HG03025 (cell line): ENCODE measurements at regions not wholly inside any gene's neighbourhood (a gene's known extent, or its start where the extent isn't known, plus 50 kb on each side); places are given as distances from the start of the nearest gene placed in this dataset.

Experiments
- ATAC-seq: cut with Tn5 transposase; IDR thresholded peaks from one replicate; pipeline ENCODE4 v1.9.1; 2021; ENCODE audit warnings: mild to moderate bottlenecking, moderate library complexity; ENCODE audit not compliant: unreplicated experiment, low FRiP score

DNA sequence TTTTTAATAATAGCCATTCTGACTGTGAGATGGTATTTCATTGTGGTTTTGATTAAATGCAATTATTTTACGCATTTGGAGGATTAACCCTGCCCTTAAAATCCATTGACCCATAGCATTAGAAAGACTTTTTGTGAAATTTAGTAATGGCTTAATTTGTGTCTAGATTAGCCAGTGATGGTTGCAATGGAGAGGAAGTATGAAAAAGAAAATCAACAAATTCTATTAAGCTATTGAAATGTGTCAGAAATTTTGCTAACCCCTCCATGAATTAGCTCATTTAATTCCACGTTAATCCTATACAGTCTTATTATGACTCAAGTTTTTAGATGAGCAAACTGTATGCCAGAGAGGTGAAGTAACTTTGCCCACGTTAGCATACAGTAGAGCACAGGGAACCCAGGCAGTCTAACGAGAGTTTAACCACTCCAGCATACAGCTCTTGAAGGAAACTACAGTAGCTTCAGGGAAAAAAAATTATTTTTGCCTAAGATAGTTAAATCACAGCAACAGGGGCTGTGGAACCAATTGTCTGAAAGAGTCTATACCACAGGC lies 158.2 kb upstream of the PPP2R2B start:
- no peak for ATAC-seq

DNA sequence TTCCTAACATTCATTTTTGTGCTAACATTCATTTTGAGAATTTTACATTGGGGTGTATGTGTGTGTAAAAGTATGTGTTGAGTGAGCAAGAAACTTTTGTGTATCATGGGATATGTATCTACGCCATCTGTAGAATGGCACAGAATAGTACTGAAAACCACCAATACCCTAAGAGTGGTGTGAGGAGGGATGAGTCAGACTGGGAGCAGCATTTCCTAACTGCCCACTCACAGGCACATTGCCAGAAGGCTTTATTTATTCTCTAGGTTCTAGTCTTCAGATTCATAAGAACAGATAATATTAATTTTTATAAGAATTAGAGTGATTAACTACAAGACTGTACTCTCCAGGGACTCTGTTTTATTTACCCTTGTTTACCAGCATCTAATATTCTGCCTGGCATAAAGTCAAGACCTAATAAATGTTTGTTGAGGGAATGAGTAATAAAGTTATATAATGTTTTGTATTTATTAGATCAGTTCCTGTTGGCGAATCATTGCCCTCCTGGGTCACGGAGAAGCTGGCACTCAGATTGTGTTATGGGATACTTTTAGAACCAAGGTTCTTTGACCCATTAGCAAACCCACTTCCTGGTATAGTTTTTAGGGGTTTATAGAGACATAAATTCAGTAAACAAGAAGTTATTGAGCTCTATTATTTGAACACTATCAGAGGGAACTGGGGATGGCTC lies 159.1 kb upstream of the PPP2R2B start:
- no peak for ATAC-seq

DNA sequence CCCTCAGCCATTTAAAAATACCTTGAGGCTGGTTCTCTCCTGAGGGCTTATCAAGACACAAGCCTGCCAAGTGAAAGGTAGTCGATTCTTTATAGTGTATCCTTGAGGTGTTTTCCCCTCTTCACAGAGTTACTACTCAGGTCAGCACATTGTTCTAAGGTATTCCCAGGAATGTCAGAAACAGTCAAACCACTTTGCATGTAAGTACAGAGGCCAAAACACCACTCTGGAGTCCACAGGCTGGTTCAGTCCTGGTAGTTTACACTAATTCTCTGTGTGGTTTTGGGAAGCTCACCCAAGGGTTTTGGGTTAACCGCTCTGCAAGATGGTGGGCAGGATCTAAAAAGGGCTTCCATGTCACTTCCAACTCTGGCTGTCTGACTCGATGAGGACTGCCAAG lies 162.3 kb upstream of the PPP2R2B start:
- ATAC-seq, result no peak

DNA sequence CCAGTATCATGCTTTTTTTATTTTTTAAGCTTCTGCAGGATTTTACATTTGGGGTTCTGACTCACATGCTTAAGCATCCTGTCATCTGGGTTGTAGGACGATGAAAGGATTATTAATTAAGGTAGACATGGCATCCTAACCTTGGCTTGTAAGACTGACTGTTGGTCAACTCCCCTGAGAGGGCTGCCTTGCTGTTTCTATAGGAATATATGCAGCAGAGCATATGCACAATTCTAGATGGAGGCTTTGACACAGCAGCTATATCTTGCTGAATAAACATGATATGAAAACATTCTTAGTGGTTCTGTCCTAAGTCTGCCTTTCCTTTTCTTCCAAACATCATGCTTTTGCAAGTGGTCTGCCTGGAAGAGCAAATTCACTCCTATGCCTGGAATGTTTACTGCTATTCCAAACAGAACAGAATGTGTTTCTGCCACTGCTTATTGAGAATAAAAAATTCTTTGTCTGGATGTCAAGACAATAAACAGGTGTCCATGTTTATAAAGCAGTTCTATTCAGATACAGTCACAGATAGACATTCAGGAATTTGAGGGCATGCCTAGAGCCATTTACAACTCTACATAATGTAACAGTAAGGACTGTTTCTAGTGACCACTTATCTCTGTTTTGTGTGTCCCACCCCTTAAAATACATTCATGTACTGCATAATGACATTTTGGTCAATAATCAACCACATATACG lies 166.2 kb upstream of the PPP2R2B start:
- ATAC-seq, result no peak

DNA sequence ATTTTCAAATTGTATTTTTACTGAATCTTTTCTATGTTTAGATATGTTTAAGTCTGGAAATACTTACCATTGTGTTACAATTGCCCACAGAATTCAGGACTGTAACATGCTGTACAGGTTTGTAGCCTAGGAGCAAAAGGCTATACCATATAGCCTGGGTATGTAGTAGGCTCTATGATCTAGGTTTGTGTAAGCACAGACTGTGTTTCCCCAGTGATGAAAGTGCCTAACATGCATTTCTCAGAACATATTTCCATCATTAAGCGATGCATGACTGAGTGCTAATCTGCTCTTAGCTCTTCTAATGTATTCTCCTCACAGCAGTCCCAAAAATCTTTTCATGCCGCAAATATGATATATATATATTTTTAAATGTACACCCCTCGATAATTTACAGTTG lies 166.7 kb upstream of the PPP2R2B start:
- no peak for ATAC-seq

DNA sequence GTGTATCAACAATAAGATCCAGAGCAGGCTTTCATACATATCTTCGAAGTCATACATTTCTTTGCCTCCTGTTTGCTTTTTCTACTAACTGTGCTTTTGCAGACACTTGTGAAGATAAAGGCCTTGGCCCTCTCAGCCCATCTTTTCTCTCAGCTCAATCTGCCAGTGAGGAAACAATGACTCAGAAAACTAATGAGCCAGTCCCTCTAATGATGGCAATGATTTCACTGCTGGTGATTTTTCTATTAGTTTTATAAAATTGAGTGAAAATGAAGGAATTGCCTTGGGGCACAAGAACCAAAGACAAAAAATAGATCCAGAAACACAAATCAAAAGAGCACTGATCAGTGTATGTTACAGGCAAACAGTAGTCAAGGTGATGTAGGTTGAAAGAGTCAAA lies 167.7 kb upstream of the PPP2R2B start:
- no peak for ATAC-seq

DNA sequence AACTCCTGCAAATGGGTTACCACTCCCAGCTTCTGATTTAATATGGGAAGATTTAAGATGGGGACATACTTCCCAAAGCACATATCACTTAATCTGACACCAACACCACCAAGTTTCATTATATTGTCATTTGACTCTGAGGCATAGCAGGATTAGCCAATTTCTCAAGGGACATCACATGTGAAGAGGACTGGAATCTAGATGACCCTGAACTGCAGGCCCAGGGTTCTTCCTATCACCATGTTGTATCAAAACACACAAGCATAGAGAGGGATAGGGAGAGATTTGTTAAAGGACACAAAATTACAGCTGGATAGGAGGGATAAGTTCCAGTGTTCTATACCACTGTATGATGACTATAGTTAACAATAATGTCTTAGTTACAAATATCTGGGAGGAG lies 168.3 kb upstream of the PPP2R2B start:
- ATAC-seq, result no peak

DNA sequence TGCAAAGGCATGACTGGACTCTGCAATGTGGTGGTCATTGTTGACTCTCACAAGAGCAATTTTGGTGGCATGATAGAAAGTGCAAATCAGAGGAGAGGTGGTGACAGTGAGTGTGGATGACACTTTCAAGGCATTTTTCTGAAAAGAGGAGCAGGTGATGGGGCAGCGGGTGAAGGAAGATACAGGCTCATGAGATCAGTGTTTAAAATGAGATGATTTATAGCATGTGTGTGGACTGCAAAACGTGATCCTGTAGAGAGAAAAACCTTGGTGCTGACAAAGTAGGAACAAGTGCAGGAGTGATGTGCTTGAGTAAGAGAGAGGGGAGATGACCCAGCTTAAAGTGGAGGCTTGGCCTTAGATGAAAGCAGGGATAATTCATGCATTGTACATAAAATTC lies 171.2 kb upstream of the PPP2R2B start:
- ATAC-seq, result no peak

DNA sequence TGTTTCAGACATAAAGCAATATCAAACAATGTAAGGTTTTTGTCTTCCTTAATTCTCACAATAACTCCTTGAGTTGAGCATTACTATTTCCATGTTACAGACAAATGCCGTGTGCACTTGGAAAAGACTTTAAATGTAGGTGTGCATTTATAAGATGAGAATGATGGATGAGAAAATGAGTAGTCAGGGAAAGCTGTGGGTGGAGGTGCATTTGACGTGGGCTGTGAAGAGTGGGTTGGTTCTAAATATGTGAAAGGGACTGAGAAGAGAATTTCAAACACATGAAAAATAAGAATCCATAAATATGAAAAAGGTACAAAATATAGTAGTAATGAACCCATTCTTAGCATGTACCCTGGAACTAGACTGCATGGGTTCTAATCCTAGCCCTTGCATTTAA lies 171.6 kb upstream of the PPP2R2B start:
- ATAC-seq, result no peak

DNA sequence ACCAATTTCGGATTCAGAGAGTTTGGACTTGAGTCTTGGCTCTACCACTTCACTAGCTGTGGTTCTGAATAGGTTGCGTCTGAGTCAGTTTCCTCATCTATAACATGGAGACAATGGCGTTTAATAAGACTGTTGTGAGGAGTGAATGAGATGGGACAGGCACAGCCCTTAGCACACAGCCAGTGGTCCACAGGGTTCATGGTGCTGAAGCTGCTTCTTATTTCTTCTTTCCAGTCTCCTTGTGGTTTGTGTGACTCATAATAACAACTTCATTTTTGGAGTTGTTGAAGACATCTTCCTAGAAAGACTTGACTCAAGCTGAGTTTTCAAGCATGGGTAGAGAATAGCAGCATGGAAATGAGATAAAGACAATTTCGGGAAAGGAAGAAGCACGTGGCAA lies 172.6 kb upstream of the PPP2R2B start:
- no peak for ATAC-seq

DNA sequence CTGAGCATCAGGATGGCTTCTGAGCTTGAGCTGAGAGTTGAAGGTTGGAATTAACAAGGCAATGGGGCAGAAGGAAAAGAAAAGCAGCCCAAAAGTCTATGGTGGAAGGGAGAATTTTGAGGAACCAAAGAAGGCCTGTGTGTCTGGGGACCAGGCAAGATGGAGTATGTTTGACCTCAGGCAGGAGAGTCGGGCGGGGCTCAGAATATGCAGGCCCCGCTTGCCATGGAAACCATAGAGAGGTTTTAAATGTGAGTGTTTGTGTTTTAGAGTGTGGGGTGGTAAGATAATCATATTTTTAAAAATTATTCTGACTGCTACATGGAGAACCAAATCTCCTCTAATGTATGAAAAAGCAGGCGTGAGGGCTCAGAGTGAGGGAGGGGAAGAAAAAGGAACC lies 174.0 kb upstream of the PPP2R2B start:
- no peak for ATAC-seq

DNA sequence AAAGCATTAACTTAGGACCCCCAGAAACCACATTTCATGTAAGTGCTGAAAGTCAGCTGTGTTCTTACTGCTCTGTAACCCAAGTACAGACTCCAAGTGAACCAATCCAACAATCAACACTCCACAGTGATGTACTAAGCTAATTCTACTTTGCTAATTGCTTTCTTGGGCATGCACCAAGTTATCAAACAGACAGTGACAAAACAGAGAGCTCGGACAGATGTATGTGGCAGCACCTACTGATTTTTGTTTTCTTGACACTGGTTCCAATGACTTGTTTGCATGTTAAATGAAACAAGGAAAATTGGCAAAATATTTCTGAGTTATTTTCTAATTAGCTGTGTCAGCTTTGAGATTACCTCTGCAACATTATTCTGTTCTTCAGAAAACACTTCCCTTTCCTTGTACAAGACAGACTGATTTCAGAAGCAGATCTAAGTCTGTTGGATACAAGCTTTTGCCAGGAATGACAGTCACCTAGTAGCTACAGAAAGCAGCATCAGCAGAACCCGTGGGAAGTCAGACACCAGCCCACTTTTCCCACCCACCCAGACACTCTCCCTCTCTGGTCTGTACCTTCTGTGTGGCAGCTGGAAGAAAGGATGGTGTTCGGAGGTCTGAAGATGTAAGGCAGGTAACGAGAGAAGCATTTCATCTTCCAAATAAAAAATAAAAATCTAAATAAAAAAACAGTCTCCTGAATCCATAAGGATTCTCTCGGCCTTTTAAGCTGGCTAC lies 176.7 kb upstream of the PPP2R2B start:
- no peak for ATAC-seq

DNA sequence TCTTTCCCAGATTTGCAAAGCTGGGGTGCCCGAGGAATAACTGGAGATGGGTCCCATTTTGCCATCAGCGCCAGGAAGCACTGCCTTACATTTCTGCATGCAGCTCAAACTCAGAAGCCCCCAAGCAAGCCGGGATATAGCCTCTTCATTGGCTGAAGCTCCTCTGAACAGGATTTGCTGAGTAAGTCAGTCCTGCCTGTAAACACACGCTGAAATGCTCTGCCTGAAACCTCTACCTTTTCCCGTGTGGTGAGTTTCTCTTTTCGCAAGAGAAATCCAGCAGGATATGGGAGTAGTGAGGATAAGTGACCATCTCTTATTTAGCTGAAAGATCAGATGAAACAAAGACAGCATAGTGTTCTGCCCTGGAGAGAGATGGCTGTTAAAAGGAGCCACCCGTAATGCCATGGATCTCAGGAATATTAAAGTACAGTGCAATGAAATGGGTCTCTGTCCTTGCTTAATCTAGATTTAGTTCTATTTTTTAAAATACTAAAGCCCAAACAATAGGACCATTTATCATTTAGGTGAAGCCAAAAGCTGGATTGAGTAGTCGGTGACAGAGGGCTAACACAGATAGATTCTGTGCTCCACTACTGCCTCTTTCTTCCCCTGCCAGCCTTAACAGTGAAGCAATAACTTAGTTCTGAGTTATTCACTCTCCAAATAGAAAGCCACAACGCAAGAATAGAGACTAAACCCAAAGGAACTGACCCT lies 177.5 kb upstream of the PPP2R2B start:
- ATAC-seq, result no peak

DNA sequence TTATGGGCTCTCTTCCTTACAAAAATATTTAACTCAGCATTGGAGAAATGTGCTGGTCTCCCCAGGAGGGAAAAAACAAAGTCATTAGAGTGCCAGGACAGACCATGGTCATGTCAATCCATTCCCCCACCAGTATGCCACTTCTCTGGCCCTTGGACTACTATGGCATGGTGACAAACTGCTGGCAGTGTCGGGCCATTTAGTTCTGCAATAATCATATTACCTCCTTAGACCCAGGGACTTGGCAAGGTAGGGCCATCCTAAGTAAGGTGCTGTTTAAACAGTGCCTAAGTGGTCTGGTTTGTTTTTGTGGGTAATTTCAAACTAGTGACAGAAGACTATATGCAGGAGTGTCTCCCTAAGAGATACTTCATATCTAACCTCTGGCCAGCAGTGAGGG lies 177.8 kb upstream of the STK32A start:
- ATAC-seq, result no peak

DNA sequence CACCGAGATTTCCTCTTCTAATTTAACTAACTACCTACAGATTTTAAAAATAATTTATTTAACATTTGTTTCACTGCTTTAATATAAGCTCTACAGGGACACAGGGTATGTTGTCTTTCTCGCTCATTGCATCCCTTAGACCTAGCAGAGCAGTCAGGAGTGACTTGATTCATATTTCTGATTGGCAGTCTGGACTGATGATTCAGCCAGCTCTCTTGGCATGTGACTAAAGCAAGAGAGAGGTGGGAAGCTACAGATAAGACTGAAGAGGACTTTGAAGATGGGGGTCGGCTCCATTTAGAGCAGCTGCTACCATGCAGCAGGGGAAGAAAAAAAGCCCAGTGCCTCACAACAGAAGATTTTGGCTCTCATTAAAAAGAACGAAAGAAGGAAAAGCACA lies 173.4 kb upstream of the STK32A start:
- no peak for ATAC-seq

DNA sequence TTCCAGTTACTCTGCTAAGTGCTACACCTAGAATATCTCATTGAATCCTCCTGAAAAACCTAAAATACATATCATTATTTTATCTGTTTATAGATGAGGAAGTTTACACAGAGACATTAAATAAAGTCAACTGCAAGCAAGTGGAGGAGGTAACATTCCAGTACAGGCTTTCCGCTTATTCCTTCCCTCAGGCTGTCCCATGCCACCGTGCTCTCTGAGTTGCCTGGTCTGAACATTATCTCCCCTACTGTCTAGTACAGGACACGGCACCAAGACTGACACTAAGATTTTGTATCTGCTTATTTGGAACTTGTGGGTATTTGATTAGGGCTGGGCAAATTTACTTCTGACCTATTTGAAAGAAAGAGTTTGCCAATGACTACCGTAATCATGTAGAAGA lies 172.4 kb upstream of the STK32A start:
- no peak for ATAC-seq

DNA sequence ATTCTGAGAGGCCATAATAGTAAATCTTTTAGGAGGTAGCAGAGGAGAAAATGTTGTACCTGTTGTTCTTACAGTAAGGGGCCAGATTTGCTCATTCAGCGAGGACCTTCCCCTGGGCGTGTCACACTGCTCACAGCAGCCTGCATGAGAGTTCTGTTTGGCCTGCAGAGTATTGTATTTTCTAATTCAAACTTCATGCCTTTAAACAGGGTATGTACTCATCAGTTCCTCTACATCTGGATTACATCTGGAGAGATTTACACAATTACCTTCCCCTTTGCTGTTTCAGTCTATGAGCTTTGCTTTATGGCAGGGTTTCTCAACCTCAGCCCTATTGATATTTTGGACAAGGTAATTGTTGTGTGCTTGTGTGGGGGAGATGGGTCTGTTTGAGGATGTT lies 170.9 kb upstream of the STK32A start:
- no peak for ATAC-seq

DNA sequence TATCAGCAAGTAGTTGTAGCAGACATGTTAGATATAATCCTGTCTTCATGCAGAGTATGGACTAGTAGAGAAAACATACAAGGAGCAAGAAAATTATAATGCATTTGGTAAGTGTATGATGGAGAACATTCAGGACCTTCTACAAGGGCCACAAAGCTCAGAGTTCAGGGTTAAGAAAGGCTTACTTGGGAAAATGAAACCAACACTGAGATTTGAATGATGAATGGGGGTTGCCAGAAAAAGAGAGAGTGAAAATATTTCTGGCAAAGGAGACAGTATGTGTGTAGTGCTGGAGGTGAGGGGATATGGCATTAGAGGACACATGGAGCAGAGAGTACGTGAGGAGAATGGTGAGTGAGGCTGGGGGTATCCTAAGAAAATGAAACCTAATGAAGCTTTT lies 169.8 kb upstream of the STK32A start:
- no peak for ATAC-seq

DNA sequence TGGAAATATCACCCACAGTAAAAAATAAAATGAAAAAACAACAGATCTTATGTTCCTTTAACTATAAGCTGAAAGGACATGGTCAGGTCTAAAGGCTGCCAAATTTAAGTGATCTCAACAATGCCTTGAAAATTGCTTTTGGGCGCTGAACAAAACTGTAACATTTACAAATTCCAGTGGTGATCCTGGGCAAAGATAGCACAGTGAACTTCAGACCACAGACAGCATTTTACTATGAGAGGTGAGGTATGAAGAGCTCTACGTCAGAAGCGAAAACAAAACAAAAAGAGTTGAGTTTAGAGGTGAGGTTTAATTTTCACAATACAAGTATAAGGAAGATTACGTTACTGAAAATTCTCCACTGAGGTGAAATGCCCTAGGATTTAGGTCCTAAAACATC lies 165.8 kb upstream of the STK32A start:
- no peak for ATAC-seq

DNA sequence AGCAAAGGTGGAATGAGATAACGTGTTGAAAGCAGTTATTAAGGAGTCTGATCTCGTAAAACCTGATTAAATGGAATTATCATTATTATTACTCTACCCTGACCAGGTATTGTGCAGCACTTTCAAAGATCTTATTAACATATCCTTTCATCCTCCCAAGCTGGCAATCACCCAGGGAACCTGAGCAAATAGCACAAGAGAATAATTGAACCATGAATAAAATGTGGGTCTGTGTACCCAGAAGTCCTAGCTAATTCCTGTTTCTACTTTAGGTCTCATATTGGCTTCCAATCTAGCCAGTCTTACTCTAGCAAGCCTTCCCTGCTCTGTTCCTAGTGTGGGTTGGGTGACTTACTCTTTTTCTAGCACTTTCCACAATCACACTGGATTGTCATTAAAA lies 162.2 kb upstream of the STK32A start:
- no peak for ATAC-seq

DNA sequence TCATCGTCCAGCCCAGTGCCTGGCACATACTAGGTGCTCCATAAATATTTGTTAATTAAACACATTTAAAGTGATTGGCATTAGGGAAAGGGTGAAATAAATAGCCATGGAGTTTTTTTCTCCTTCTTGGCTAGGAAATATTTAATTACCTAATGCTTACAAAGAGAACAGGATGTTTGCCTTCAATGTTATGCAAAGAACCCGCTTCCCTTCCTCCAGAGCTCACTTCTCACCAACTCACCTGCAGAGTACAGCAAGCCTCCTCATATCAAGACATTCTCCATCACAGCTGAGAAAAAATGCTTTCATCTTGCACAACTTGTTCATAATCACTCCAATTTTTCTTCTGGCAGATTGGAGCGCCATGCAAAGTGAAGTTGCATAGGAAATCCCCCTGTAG lies 161.7 kb upstream of the STK32A start:
- ATAC-seq, result no peak
